GM21529 (cell line): ENCODE measurements at regions not wholly inside any gene's neighbourhood (a gene's known extent, or its start where the extent isn't known, plus 50 kb on each side); places are given as distances from the start of the nearest gene placed in this dataset.

ENCODE experiments used
- ATAC-seq: cut with Tn5 transposase; IDR thresholded peaks from one replicate; pipeline ENCODE4 v1.9.1; 2021; ENCODE audit not compliant: unreplicated experiment

DNA sequence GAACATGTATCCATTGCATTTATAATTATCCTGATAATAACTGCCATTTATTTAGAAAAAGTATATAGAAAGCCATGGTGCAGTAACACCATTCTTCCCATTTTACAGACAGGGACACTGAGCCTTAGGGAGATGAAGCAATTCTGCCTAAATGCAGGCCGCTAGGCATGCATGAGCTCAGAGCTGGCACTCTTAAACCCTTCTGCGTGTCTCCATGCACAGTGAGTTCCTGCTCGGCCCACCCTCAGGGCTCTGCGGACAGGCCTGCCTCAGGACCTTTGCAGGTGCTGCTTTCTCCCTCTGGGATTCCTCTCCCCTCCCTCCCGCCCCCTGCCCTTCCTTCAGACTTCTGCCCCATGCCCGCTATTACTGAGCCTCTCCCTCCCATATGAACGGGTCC, 54.3 kb upstream of the WSB1 start:
- ATAC-seq, result no peak

DNA sequence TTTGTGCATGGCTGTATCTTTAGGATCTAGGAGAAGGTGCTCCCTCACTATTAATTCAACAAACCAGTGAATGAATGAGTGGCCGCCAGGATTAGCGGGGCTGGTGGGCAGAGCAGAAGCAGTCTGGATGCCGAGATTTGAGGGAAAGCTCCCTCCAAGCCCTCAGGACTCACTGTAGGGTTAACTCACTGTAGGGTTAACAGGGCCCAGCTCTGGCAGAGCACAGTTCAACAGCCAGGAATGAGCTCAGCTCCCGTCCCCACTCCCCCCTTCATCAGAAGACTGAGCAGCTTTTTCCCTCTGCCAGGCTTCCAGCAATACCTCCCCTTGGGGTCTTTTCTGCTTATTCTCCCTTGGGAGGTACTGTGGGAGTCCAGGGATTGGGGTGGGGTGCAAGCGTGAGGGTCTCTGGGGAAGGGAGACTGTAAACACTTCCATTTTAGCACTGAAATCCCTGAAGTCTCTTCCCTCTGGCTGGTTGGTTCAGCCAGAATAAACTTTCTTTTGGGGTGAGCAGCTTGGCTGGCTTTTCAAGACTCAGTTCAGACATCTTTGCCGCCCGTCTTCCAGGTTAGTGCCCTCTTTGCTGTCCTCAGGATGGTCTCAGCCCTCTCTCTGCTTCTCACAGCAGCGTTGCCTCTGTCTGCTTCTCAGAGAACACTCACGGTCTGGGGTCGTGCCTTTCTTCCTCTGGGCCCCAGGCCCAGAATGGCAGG, 53.7 kb upstream of the WSB1 start:
- no peak for ATAC-seq

DNA sequence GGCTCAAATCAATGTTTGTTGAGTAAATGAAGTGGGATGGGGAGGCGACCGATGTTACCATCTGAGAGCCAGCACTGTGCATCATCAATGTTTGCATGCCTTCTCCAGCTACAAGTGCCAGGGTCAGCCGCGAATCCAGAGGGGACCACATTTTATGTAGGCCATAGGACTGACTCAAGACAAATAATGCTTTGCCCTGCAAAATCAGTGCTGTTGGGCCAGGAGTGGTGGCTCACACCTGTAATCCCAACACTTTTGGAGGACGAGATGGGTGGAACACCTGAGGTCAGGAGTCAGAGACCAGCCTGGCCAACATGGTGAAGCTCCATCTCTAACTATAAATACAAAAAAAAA, 53.1 kb upstream of the WSB1 start:
- no peak for ATAC-seq

DNA sequence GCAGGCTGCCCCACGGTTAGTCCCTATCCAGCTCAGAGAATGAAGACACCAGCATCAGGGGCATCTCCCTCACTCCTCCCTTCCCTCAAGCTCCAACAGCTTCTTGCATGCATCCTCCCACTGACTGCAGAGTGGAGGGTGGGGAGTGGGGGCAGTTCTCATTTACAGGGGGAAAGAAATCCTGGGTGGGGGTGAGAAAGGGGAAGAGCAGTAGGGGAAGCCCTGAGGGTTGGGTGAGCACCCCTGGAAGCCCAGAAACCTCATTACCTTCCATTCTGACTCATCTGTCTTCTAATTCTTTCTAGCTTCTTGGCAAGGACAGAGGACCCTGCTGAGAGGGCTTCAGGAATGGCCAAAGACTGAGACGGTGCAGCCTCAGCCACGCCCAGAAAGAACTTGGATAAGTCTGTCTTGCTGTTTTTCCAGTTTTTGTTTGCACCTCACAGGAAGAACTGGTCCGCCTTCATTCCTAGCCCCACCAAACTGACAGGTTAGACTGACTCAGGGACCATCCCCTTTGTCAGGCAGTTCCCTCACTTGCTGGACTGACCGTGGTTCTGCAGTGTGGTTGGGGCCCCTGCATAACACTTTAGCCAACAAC, 52.5 kb upstream of the WSB1 start:
- ATAC-seq, result peak; percentile 46

DNA sequence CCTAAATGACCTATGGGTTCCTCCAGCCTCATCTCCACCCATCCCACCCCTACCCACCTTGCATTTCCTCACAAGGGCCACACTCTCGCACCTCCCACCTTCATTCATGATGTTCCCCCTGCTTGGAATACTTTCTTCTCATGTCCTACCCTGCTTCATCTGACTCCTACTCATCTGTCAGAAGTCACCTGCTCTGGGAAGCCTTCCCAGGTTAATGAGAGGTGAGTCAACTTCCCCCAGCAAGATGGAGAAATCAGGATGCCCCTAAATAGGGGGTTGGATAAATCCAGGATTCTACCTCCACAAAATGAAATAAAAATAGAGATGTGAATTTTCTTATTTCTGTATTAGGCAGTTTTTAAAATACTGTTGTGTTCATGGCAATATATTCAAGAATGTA, 51.0 kb upstream of the WSB1 start:
- no peak for ATAC-seq

DNA sequence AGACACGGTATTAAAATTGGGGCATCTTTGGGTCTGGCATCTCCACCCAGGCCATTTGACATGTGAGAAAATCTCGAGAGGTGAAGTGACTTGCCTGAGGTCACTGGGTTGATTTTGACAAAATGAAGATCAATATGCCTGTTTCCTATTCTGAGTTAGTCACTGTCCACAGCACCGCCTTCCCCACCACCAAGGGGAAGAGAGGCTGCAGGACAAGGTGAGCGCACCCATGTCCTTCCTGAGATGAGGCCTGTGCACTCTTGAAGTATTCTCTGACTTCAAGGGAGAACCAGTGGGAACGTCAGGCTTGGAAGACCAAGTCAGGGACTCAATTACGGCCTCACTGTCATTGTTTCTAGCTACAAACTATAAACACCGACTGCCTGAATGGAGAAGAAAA, 49.9 kb upstream of the WSB1 start:
- ATAC-seq, result no peak
